Muscle of arm (tissue), 1 donor: ENCODE measurements at regions not wholly inside any gene's neighbourhood (a gene's known extent, or its start where the extent isn't known, plus 50 kb on each side); places are given as distances from the start of the nearest gene placed in this dataset.
"Not testable (repeated sequence)": the region's sequence is repeated elsewhere in the genome, so short reads cannot be mapped to it uniquely, and the experiment has no call there.

Source experiments
- DNase-seq: peaks from one replicate; pipeline ENCODE4 v3.0.0-alpha.2; 2013

DNA sequence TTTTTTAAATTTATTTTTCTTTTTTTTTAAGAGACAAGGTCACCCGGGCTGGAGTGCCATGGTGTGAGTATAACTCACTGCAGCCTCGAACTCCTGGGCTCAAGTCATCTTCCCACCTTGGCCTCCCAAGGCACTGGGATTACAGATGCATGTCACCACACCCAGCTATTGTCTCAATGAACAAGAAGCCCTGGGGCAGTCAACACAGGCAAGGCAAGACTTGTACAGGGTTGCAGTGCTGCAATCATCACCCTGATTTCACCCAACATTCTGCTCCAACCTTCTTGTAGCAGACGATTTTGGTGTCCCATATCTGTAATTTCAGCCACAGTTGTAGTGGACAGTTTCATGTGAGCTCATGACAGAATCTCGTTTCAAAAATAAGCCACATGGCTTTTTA, 205.8 kb upstream of the KIF2A start:
- no peak for DNase-seq

GRCh38 chr5:62103863-62104262, 202.1 kb upstream of the KIF2A start:
- not testable (repeated sequence) for DNase-seq

- DNase-seq = no peak
Observed at GRCh38 chr5:62111428-62111827, 194.6 kb upstream of the KIF2A start.

GRCh38 chr5:62112689-62113228, 193.2 kb upstream of the KIF2A start:
- no peak for DNase-seq

DNA sequence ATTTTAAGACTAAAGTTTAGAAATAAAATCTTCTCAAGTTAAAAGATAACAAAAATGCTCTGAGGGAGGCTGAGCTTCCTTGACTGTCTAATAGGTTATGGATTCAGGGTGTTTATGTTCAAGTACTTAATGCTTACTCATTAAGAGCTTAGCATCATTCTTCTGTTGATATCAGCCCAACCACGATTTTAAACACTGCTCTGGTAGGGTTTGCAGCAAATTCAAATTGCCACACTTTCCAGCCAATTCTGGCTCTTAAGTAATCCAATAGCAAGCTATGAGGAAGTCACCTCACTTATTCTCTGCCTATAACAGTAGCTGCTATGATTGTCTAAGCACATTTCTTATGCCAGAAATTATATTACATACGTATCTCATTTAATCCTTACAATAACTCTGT, 191.0 kb upstream of the KIF2A start:
- DNase-seq = no peak

- DNase-seq = no peak
Observed at GRCh38 chr5:62124266-62124665, 181.7 kb upstream of the KIF2A start.

GRCh38 chr5:62126090-62126489, 179.9 kb upstream of the KIF2A start:
- no peak for DNase-seq

- no peak for DNase-seq
Observed at GRCh38 chr5:62127098-62127736, 178.8 kb upstream of the KIF2A start.

DNA sequence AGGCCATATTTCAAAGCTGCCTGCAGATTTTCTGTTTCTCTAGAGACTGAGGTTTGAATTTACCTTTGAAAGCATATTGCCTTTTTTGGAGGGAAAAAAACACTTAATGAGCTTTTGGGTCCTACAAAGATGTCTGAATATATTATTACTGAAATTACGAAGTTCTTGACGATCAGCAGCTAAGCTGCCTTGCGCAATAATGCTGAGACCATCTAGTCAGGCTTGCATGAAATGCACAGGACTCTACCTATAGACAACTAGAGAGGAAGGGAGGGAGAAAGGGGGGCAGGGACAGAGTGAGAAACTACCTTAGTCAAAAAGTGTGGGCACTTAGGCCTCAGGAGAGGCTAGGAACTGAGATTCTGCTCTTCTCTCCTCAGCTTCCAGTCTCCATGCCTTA, 175.9 kb upstream of the KIF2A start:
- DNase-seq = no peak

DNA sequence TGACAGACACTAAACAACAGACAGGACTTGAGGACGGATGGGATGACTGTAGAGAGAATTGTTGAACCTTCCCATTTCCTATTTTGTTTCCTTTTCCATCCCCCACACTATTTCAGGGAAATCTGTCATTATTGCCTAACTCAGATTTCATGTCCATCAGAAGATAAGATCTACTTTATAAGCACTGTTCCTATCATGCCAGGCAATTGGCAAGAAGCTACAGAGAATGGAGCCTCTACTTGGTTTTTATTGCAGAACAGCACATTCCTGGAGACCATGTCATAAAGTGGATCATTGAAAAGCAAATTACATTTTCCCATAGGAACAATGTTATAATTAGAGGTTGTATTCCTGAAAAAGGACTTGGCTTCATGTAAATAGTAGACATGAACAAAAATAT, 173.7 kb upstream of the KIF2A start:
- DNase-seq = no peak

DNA sequence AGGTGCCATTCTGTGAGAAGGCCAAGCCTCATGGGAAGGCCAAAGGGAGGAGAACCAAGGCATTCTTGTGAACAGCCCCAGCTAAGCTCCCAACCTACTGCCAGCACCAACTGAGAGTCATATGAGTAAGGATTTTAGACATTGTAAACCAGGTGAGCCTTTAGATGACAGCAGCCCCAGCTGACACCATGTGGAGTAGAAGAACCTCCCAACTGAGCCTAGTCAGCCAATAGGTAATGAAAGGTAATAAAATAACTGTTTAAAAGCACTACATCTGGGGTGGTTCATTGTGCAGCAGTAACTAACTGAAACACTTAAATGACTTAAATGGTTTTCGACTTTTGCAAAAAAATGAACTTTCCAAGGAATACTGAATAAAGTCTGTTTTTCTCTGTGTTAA, 172.6 kb upstream of the KIF2A start:
- DNase-seq = no peak

DNA sequence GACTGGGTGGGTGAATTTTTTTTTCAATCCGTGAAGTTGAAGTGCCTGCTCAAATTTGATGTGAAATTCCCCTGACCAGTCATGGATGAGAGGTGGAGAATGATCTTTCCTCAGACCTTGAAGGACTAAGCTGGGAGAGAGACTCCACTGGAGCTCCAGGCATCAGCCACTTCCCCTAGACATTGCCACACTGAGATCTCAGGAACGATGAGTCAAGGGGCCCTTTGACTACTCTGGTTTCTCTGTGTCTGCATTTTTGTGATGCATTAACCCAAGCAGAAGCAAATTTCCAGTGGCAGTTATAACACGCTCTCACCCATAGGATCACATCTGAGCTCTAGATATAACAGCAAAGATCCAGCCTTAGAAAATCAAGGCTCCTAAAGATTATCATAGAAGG, 171.2 kb upstream of the KIF2A start:
- DNase-seq = no peak

DNA sequence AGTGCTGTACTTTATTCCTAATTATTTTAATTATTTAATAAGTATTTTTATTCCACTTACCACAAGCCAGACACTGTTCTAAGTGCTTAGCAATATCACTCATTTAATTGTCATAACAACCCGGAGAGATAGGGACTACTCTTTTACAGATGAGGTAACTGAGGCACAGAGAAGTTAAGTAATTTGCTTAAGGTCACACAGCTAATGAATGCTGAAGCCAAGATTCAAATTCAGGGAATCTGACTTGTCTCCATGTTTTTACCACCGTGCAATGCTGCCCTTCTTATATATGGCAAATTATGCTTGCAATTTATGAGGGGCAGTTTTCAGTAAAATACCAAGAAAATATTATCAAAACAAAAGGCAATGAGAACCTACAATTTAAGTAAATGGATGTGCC, 168.4 kb upstream of the KIF2A start:
- no peak for DNase-seq

DNA sequence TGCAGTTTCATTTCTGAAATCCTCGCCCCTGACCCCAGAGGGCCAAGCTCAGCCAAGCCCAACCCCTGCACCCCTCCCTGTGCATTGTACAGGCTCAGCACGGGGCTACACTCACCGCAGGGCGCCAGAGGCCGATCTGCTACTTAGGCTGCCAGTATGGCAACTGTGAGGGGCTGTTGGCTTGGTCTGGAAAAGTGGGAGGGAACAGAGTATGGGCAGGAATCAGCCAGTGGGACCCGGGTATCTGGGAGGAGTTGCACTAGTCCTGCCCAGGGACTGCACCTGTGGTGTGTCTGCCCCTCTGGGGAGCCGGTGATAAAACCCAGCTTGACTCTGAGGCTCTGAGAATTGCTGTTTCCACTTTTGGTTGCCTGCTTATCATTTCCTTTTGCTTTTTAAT, 167.4 kb upstream of the KIF2A start:
- no peak for DNase-seq

GRCh38 chr5:62139741-62140140, 166.3 kb upstream of the KIF2A start:
- DNase-seq = no peak

GRCh38 chr5:62142351-62142750, 163.7 kb upstream of the KIF2A start:
- DNase-seq = no peak

DNA sequence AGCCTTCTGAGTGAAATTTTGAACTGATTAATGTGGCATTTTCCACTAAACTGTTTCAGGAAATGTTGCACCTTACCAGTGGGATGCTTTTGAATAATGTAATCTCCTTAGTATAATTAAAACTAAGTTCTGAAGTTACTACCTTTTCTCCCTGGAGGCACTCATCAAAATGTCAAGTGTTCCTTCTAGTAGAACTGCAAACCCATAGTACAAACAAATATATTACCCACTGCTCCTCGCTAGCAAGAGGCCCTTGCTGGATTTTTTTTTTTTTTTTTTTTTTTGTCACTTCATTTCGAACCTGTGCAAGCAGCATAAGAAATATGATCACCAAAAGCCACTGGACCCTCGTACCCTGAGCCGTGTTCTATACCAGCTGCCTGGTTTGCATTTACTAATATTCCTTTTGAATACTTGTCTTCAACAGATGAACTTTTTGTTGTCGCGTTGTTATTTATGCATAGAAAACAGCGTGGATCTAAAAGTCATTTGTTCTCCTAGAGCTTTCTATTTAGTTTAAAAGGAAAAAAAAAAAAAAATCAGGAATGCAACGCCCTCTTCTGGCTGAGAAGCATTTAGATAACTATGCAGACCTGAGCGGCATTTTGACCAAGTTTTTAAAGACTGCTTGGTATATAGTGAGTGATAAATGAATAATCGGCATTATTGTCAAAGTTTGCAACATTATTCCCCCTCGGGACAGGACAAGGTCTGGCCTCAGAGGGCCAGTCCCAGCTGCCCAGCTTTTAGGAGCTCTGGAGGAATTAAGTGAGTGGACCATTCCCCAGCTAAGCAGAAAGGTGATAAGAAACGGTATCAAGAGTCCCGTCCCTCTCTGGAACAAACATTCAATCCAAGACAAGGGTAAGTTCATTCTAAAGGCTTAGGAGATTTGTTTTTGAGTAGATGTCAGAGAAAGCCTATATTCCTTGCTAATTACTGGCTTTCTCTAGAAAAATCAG, 162.5 kb upstream of the KIF2A start:
- peak; percentile 30 for DNase-seq

- no peak for DNase-seq
Observed at GRCh38 chr5:62144401-62145022, 161.5 kb upstream of the KIF2A start.

- DNase-seq = no peak
Observed at GRCh38 chr5:62149879-62150278, 156.1 kb upstream of the KIF2A start.

DNA sequence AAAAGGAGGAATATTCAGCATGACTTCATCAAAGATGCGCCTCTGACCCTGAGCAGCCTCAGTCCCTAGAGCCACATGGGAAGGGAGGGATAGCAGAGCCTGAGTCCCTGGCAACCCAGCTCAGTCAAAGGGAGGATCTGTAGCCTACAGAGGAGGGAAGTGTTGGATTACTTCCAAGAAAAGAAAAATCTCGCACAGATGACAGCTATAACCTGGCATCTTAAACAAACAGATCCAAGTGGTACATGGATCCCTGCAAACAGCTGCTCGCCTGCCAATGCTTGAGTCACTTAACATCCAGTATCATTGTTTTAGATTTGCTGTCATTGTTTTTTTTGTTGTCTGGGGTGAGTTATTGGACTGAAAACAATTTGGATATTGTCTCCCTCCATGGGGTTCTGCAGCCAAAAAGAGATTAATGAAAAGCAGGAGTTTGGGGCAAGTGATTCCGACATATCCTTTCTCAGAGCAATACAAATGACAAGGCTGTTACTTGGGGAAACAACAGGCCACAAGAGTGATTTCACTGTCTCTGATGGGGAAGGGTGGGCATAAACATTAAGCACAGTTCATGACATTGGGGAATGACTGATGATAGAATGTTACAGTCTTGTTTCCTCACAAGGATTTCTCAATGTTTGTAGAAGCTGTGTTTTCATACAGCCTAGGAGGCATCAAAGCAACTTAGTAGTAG, 153.5 kb upstream of the KIF2A start:
- DNase-seq = peak; percentile 35

GRCh38 chr5:62154758-62155157, 151.2 kb upstream of the KIF2A start:
- DNase-seq = no peak

GRCh38 chr5:62155988-62156387, 150.0 kb upstream of the KIF2A start:
- no peak for DNase-seq
